ENCODE measurements at regions not wholly inside any gene's neighbourhood (a gene's known extent, or its start where the extent isn't known, plus 50 kb on each side); places are given as distances from the start of the nearest gene placed in this dataset.

DNA sequence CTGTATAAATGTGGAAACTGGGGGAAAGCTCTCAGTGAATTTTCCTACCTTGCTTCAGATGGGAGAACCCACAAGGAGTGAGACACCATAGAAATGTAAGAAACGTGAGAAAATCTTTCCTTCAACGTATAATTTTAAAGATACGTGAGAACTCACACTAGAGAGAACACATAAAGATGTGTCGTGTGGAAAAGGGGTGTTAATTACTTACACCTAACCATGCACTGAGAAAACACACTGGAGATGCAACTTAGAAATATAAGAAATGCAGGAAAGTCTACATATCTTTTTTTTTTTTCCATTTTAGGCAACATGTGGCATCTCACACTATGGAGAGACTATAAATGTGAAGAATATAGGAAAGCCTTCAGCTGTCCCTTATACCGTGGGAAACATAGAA is 352.9 kb upstream of the NETO1 start:
- TF ChIP-seq, protein P1, sequence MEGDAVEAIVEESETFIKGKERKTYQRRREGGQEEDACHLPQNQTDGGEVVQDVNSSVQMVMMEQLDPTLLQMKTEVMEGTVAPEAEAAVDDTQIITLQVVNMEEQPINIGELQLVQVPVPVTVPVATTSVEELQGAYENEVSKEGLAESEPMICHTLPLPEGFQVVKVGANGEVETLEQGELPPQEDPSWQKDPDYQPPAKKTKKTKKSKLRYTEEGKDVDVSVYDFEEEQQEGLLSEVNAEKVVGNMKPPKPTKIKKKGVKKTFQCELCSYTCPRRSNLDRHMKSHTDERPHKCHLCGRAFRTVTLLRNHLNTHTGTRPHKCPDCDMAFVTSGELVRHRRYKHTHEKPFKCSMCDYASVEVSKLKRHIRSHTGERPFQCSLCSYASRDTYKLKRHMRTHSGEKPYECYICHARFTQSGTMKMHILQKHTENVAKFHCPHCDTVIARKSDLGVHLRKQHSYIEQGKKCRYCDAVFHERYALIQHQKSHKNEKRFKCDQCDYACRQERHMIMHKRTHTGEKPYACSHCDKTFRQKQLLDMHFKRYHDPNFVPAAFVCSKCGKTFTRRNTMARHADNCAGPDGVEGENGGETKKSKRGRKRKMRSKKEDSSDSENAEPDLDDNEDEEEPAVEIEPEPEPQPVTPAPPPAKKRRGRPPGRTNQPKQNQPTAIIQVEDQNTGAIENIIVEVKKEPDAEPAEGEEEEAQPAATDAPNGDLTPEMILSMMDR (IDR thresholded peaks at IDR 0.05), result no peak
- no peak for TF ChIP-seq POLR2A (IDR thresholded peaks at IDR 0.05)
